ENCODE measurements at regions not wholly inside any gene's neighbourhood (a gene's known extent, or its start where the extent isn't known, plus 50 kb on each side); places are given as distances from the start of the nearest gene placed in this dataset.
"Not testable (repeated sequence)": the region's sequence is repeated elsewhere in the genome, so short reads cannot be mapped to it uniquely, and the experiment has no call there.

DNA sequence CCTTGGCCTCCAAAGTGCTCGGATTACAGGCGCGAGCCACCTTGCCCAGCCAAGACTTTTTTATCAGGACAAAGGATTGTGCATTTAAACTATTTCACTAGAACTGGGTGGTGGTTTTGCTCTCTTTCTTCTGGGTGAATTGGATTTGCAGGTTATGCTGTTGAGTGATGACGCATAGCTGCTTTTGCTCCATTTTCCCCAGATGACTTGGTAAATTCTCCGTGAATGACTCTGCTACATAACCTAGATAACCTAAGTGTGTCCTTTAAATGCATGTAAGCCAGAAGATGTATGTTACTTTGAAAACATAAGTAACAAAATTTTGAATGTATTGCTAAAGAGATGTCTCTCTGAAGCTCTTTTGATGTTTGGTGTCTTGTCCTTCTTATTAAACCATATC is 103.7 kb downstream of the NSUN5 start:
- peak; percentile 7 for DNase-seq (ENCODE audit: low read depth, low spot score)
- H3K27me3 ChIP-seq (ENCODE audit: control insufficient read depth, insufficient read depth, low read length); H3K4me3 ChIP-seq (ENCODE audit: low read depth, low read length); CTCF ChIA-PET; H3K9me3 ChIP-seq (ENCODE audit: control insufficient read depth, insufficient read depth, low read length); POLR2A ChIA-PET: not testable (repeated sequence)
- peak overlapping the region; percentile 21 for H3K27ac ChIP-seq (ENCODE audit: low read depth, low read length)

- H3K9me3 ChIP-seq (ENCODE audit: control insufficient read depth, insufficient read depth, low read length); CTCF ChIA-PET; H3K4me3 ChIP-seq (ENCODE audit: low read depth, low read length); H3K27ac ChIP-seq (ENCODE audit: low read depth, low read length); H3K27me3 ChIP-seq (ENCODE audit: control insufficient read depth, insufficient read depth, low read length); DNase-seq (ENCODE audit: low read depth, low spot score); POLR2A ChIA-PET: not testable (repeated sequence)
These were observed 105.3 kb downstream of the NSUN5 start for GRCh38 chr7:73203312-73203711.

GRCh38 chr7:73201264-73201663 is 107.4 kb downstream of the NSUN5 start:
- POLR2A ChIA-PET; H3K9me3 ChIP-seq (ENCODE audit: control insufficient read depth, insufficient read depth, low read length); H3K27me3 ChIP-seq (ENCODE audit: control insufficient read depth, insufficient read depth, low read length); H3K4me3 ChIP-seq (ENCODE audit: low read depth, low read length); CTCF ChIA-PET; DNase-seq (ENCODE audit: low read depth, low spot score); H3K27ac ChIP-seq (ENCODE audit: low read depth, low read length): not testable (repeated sequence)

DNA sequence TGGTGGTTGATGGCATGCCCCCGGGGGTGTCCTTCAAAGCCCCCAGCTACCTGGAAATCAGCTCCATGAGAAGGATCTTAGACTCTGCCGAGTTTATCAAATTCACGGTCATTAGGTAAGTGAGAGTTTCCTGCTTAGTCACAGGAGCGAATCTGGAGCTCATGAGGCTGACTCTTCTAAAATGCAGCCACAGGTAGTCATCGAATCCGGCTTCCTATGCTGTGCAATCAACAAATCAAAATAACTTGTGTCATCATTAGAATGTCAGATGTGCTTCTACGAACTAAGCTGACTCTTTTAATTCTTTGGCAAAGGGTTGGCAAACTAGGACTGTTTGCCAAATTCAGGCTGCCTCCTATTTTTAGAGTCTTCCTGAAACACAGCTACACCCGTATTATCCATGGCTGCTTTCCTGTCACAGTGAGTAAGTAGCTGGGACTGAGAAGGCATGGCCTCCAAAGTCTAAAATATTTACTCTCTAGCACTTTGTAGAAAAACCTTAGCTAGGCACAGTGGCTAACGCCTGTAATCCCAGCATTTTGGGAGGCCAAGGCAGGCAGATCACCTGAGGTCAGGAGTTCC is 108.0 kb downstream of the NSUN5 start:
- H3K27me3 ChIP-seq (ENCODE audit: control insufficient read depth, insufficient read depth, low read length); H3K9me3 ChIP-seq (ENCODE audit: control insufficient read depth, insufficient read depth, low read length); POLR2A ChIA-PET; H3K27ac ChIP-seq (ENCODE audit: low read depth, low read length); DNase-seq (ENCODE audit: low read depth, low spot score); H3K4me3 ChIP-seq (ENCODE audit: low read depth, low read length); CTCF ChIA-PET: not testable (repeated sequence)

DNA sequence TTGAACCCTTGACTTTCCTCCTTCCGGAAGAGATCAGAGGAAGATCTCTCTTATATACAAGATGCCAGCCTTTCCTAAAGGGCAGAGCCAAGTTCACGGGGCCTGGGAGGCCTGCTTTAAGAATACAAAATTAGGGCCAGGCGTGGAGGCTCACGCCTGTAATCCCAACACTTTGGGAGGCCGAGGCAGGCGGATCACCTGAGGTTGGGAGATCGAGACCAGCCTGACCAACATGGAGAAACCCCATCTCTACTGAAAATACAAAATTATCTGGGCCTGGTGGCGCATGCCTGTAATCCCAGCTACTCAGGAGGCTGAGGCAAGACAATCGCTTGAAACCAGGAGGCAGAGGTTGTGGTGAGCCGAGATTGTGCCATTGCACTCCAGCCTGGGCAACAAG is 108.2 kb upstream of the SPDYE9 start:
- CTCF ChIA-PET; H3K4me3 ChIP-seq (ENCODE audit: low read depth, low read length); POLR2A ChIA-PET; H3K27ac ChIP-seq (ENCODE audit: low read depth, low read length); DNase-seq (ENCODE audit: low read depth, low spot score); H3K9me3 ChIP-seq (ENCODE audit: control insufficient read depth, insufficient read depth, low read length); H3K27me3 ChIP-seq (ENCODE audit: control insufficient read depth, insufficient read depth, low read length): not testable (repeated sequence)

GRCh38 chr7:73190483-73191155 is 104.8 kb upstream of the SPDYE9 start:
- not testable (repeated sequence) for H3K27me3 ChIP-seq (ENCODE audit: control insufficient read depth, insufficient read depth, low read length)

DNA sequence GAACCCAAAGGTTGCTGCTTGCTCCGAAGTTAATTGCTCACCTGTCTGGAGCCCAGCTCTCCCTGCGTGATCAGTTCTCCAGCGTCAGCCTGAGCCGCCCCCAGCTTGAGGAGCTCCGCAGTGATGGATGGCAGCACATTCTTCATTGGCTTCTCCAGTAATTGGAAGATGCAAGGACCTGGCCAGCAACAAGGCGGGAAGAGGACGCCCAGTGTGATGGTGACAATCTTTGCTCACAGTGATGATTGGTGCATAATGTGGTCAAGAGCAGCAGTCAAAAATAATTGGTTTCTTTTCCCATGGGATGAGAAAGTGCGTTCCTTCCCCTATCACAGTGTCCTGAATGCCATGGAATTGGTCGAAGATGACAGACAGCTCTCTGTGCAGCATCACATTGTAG is 102.4 kb upstream of the SPDYE9 start:
- DNase-seq (ENCODE audit: low read depth, low spot score); POLR2A ChIA-PET; H3K27me3 ChIP-seq (ENCODE audit: control insufficient read depth, insufficient read depth, low read length); CTCF ChIA-PET; H3K9me3 ChIP-seq (ENCODE audit: control insufficient read depth, insufficient read depth, low read length); H3K4me3 ChIP-seq (ENCODE audit: low read depth, low read length); H3K27ac ChIP-seq (ENCODE audit: low read depth, low read length): not testable (repeated sequence)

More at GRCh38 chr7:73190483-73191155, 104.8 kb upstream of the SPDYE9 start:
- POLR2A ChIA-PET; H3K9me3 ChIP-seq (ENCODE audit: control insufficient read depth, insufficient read depth, low read length); H3K27ac ChIP-seq (ENCODE audit: low read depth, low read length); H3K4me3 ChIP-seq (ENCODE audit: low read depth, low read length); DNase-seq (ENCODE audit: low read depth, low spot score); CTCF ChIA-PET: not testable (repeated sequence)

DNA sequence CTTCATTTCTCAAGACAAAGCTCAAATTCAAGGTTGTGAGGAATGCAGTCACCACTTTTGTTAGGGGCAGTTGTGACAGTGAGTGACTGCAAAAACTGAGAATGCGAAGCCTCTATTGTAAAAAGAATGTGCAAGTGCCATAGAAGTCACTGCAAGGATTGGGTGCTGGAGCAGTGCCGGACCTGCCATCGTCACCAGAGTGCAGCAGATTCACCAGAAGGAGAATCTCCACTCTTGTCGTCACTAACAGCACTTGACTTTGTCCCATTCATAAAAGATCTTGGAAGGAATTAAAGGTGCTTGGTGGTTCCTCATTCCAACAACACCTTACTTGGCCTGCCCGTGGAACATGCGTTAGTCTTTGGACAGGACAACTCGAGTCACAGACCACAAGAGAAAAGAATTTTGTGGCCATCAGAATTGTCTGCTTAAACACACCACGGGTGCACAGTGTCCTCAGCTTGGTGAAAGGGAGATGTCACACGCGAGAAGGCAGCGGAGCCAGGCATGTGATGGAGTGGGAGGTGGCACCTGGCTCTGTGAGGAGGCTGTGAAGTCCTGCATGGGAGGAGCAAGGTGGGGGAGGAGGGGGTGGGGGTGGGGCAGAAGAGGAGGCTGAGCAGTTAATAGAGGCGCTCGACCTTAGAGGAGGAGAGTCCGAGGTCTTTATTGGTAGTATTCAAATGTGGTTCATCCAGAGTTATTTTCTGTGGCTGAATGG is 100.9 kb upstream of the SPDYE9 start:
- DNase-seq (ENCODE audit: low read depth, low spot score); H3K9me3 ChIP-seq (ENCODE audit: control insufficient read depth, insufficient read depth, low read length); H3K27me3 ChIP-seq (ENCODE audit: control insufficient read depth, insufficient read depth, low read length); H3K4me3 ChIP-seq (ENCODE audit: low read depth, low read length); H3K27ac ChIP-seq (ENCODE audit: low read depth, low read length); POLR2A ChIA-PET; CTCF ChIA-PET: not testable (repeated sequence)

- H3K27me3 ChIP-seq (ENCODE audit: control insufficient read depth, insufficient read depth, low read length); H3K9me3 ChIP-seq (ENCODE audit: control insufficient read depth, insufficient read depth, low read length); DNase-seq (ENCODE audit: low read depth, low spot score); H3K4me3 ChIP-seq (ENCODE audit: low read depth, low read length); POLR2A ChIA-PET; CTCF ChIA-PET; H3K27ac ChIP-seq (ENCODE audit: low read depth, low read length): not testable (repeated sequence)
These were observed 91.0 kb upstream of the SPDYE9 start for GRCh38 chr7:73176813-73177212.

- CTCF ChIA-PET; H3K4me3 ChIP-seq (ENCODE audit: low read depth, low read length); H3K27ac ChIP-seq (ENCODE audit: low read depth, low read length); H3K27me3 ChIP-seq (ENCODE audit: control insufficient read depth, insufficient read depth, low read length); DNase-seq (ENCODE audit: low read depth, low spot score); POLR2A ChIA-PET; H3K9me3 ChIP-seq (ENCODE audit: control insufficient read depth, insufficient read depth, low read length): not testable (repeated sequence)
These were observed 89.5 kb upstream of the SPDYE9 start for GRCh38 chr7:73175322-73175721.

- H3K27ac ChIP-seq (ENCODE audit: low read depth, low read length); H3K27me3 ChIP-seq (ENCODE audit: control insufficient read depth, insufficient read depth, low read length); H3K4me3 ChIP-seq (ENCODE audit: low read depth, low read length); CTCF ChIA-PET; POLR2A ChIA-PET; DNase-seq (ENCODE audit: low read depth, low spot score); H3K9me3 ChIP-seq (ENCODE audit: control insufficient read depth, insufficient read depth, low read length): not testable (repeated sequence)
These were observed 85.1 kb upstream of the SPDYE9 start for GRCh38 chr7:73170902-73171301.

- H3K4me3 ChIP-seq (ENCODE audit: low read depth, low read length); DNase-seq (ENCODE audit: low read depth, low spot score); H3K27ac ChIP-seq (ENCODE audit: low read depth, low read length); H3K9me3 ChIP-seq (ENCODE audit: control insufficient read depth, insufficient read depth, low read length); H3K27me3 ChIP-seq (ENCODE audit: control insufficient read depth, insufficient read depth, low read length); POLR2A ChIA-PET; CTCF ChIA-PET: not testable (repeated sequence)
These were observed 84.6 kb upstream of the SPDYE9 start for GRCh38 chr7:73170415-73170814.
